GM12872 (cell line): ENCODE measurements at regions not wholly inside any gene's neighbourhood (a gene's known extent, or its start where the extent isn't known, plus 50 kb on each side); places are given as distances from the start of the nearest gene placed in this dataset.

ENCODE experiments used
- TF ChIP-seq, protein P1 (sequence below): IDR thresholded peaks from 3 replicates; pipeline ENCODE4 v1.5.1; 2011; ENCODE audit warnings: low read depth, mild to moderate bottlenecking, low read length, moderate library complexity; ENCODE audit not compliant: insufficient read depth

DNA sequence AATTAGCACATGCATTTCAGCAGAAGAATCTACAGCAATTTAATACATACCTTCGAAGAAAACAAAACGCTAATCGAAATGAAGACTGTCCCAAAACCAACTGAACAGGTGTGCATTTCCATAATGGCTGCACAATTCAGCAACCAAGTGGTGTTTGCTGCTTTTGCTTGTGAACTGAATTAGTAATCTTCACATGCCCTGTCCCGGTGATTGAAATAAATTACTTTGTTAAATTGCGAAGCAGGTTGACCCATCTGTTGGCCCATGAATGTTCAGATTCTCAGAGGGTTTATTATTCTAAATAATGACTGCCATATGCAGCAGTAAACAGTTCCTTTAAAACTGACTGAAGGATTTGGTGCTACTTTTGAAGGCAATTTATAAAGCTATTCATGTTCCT is 445.2 kb upstream of the NFE2L3 start:
- TF ChIP-seq, protein P1, sequence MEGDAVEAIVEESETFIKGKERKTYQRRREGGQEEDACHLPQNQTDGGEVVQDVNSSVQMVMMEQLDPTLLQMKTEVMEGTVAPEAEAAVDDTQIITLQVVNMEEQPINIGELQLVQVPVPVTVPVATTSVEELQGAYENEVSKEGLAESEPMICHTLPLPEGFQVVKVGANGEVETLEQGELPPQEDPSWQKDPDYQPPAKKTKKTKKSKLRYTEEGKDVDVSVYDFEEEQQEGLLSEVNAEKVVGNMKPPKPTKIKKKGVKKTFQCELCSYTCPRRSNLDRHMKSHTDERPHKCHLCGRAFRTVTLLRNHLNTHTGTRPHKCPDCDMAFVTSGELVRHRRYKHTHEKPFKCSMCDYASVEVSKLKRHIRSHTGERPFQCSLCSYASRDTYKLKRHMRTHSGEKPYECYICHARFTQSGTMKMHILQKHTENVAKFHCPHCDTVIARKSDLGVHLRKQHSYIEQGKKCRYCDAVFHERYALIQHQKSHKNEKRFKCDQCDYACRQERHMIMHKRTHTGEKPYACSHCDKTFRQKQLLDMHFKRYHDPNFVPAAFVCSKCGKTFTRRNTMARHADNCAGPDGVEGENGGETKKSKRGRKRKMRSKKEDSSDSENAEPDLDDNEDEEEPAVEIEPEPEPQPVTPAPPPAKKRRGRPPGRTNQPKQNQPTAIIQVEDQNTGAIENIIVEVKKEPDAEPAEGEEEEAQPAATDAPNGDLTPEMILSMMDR = no peak

DNA sequence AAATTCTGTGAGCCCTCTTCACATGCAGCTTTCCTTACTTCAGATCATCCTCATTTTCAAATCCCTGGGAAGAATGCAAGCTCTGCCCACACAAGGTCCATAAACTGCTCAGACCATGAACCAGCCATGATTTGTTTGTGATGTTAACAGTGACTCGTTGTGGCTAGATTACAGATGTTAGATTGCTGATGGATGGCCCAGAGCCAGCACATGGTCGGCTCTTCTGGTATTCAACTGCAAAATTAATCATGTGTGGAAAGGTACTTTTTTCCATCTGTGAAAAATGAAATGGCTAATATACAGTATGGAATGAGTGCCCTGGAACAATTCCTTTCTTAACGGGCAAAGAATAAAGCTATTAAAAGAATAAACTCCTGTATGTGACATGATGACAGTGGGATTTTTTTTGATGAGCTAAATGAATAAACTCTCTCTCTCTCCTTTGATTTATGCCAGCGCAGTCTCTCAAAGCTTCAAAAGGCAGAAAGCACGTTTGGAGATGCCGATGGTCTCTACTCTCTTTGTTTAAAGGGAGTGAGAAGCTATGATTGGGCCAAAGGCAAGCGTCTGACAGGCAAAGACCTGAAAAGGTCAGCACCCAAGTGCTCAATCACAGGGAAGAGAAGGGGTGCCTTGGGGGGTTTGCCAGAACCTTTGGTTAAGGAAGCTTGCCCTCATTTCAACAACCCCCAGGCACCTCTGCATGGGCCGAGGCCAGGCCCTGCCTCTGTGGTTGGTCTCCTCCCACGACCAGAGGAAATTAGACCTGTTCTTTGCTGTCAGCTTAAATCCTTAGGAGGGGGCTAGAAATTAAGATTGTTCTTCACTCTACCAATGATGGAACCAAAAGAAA is 444.0 kb upstream of the NFE2L3 start:
- TF ChIP-seq, protein P1 = no peak

DNA sequence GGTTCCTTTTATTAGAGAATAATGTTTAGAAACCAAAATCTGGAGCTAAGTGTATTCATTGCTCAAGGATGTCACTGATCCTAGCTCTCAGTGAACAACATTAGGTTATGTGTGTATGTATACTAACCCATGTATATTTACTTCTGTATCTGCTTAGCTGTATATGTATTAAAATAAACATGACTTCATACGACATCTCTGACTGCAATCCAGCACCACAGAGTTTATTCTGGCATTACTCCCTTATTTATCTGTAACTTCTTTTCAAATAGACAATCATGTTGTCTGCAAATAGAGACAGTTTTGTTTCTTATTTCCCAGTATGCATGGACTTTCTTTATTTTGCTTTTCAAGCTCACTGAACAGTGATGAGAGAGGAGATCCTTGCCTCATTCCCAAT is 441.0 kb upstream of the NFE2L3 start:
- TF ChIP-seq, protein P1 = no peak

DNA sequence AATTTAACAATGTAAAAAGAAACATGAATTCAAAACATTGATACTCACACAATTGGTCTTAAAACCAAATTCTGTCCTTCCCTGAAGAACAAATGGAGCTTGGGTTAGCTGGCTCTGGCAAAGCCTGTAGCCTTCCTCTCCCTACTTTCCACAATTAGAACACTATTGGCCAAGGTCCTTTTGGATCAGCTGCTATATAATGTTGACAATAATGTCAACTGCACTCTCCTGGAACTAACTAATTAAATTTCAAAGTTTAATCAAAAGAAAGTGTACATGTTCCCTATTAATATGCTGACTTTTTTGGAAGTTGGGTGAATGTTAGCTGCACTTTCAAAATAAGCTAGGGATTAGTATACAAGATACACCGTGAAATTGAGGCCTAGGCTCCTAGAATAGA is 440.1 kb upstream of the NFE2L3 start:
- TF ChIP-seq, protein P1 = no peak

DNA sequence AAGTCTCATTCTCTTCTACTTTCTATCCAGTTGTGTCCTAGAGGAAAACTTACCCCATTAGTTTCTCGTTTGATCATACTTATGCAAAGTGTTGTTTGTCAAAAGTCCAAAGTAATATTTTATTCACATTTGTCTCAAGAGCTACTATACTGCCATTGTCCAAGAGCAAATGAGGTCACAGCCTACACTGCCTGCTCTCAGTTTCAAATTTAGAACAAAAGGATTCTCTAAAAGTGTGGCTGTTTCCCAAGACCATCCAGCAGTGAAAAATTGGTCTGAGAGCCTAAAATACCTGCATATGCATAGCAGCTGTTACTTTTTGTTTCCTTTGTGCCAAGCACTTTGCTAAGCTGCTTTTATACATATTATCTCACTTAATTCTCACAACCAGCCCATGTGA is 439.5 kb upstream of the NFE2L3 start:
- TF ChIP-seq, protein P1 = no peak

DNA sequence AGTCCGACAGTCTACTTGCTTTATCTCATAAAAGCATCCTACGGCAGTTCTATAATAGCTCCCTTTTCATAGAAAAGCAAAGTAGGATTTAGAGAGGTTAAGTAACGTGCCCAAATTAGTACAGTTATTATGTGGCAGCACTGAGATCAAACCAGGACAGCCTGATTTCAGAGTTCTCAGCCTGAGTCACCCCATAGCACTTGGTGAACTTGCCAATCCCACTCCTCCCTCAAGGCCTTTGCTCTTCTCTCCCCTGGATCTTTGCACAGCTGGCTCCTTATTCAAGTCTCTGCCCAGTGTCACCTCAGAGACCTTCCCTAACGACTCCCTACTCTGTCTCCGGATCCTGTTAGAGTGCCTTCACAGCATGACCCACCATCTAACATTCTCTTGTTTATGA is 438.0 kb upstream of the NFE2L3 start:
- TF ChIP-seq, protein P1 = no peak

DNA sequence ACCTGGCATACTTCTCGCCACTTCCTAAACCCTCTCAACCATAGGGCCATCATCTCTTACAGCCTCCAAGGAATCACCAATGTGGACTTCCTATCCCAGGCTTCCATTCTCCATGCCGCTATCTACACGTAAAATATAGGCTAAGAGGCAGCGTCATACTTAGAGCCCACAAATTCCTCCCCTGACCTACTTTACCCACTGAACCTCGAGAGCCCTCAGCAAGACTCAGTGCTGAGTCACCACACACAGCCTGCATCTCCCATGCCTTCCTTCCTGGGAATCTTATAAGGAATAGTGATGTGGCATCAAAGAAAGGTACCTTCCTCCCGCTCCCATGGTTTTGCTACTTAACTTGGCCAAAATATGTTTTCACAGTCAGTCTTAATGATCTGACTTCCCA is 435.6 kb upstream of the NFE2L3 start:
- TF ChIP-seq, protein P1 = no peak
